WTC11 (cell line): ENCODE measurements at regions not wholly inside any gene's neighbourhood (a gene's known extent, or its start where the extent isn't known, plus 50 kb on each side); places are given as distances from the start of the nearest gene placed in this dataset.

Experiments
- ATAC-seq: fragments of 200-7000 bp; cut with Tn5 transposase; 2 replicates; pipeline ENCODE4 v1.10.0; 2021; ENCODE audit warnings: mild to moderate bottlenecking, moderate library complexity
- CTCF ChIA-PET: fragments of 300-600 bp; sonication (Branson Sonifier 250); formaldehyde crosslinking; loops from one replicate; lab custom pipeline; 2021; ENCODE audit warnings: antibody characterized with exemption; lab: Charles Lee
- POLR2A ChIA-PET: fragments of 350-600 bp; sonication (Branson Sonifier 250); formaldehyde crosslinking; loops from one replicate; lab custom pipeline; 2021; ENCODE audit warnings: antibody characterized with exemption; lab: Charles Lee
- DNase-seq: peaks from one replicate; pipeline ENCODE4 v3.0.0; 2021; ENCODE audit warnings: low spot score
- H3K27ac Mint-ChIP-seq: 2 replicates; pipeline ENCODE4 v1.8.0; 2021; ENCODE audit warnings: mixed read lengths
- H3K27me3 Mint-ChIP-seq: 2 replicates; pipeline ENCODE4 v1.8.0; 2021; ENCODE audit warnings: low read depth, mild to moderate bottlenecking, moderate library complexity, mixed read lengths
- H3K36me3 Mint-ChIP-seq: 2 replicates; pipeline ENCODE4 v1.8.0; 2021; ENCODE audit warnings: mixed read lengths
- H3K4me1 Mint-ChIP-seq: 2 replicates; pipeline ENCODE4 v1.8.0; 2022; ENCODE audit warnings: mixed read lengths
- H3K4me3 Mint-ChIP-seq: 2 replicates; pipeline ENCODE4 v1.8.0; 2021; ENCODE audit warnings: mild to moderate bottlenecking, moderate library complexity, mixed read lengths
- H3K9me3 Mint-ChIP-seq: 2 replicates; pipeline ENCODE4 v1.8.0; 2021; ENCODE audit warnings: mixed read lengths
- ATF2 ChIP-seq: sonication (generic); formaldehyde crosslinking; IDR thresholded peaks from 2 replicates; pipeline ENCODE4 v1.8.1; 2022; ENCODE audit warnings: low read depth, missing genetic modification reagents, borderline replicate concordance
- ATF6 ChIP-seq: sonication (generic); formaldehyde crosslinking; IDR thresholded peaks from 2 replicates; pipeline ENCODE4 v1.8.1; 2023; ENCODE audit warnings: mild to moderate bottlenecking, missing genetic modification reagents
- CBFB ChIP-seq: sonication (generic); formaldehyde crosslinking; IDR thresholded peaks from 2 replicates; pipeline ENCODE4 v1.8.1; 2022; ENCODE audit warnings: mild to moderate bottlenecking, low read depth, missing genetic modification reagents
- ELF4 ChIP-seq: sonication (generic); formaldehyde crosslinking; IDR thresholded peaks from 2 replicates; pipeline ENCODE4 v1.8.1; 2022; ENCODE audit warnings: low read depth, mild to moderate bottlenecking, moderate library complexity, missing genetic modification reagents
- FOXJ3 ChIP-seq: sonication (generic); formaldehyde crosslinking; IDR thresholded peaks from 2 replicates; pipeline ENCODE4 v1.9.0; 2021; ENCODE audit warnings: missing genetic modification reagents, mild to moderate bottlenecking, borderline replicate concordance
- FOXK1 ChIP-seq: sonication (generic); formaldehyde crosslinking; IDR thresholded peaks from 2 replicates; pipeline ENCODE4 v1.8.0; 2022; ENCODE audit warnings: mild to moderate bottlenecking, moderate library complexity, missing genetic modification reagents
- FOXP1 ChIP-seq: sonication (generic); formaldehyde crosslinking; IDR thresholded peaks from 2 replicates; pipeline ENCODE4 v1.8.0; 2022; ENCODE audit warnings: missing genetic modification reagents, mild to moderate bottlenecking, moderate library complexity, borderline replicate concordance
- FOXP4 ChIP-seq: sonication (generic); formaldehyde crosslinking; IDR thresholded peaks from 2 replicates; pipeline ENCODE4 v1.8.0; 2022; ENCODE audit warnings: mild to moderate bottlenecking, missing genetic modification reagents
- GABPB1 ChIP-seq: sonication (generic); formaldehyde crosslinking; IDR thresholded peaks from 2 replicates; pipeline ENCODE4 v1.8.1; 2023; ENCODE audit warnings: mild to moderate bottlenecking, missing genetic modification reagents
- GTF2I ChIP-seq: fragments of 250-450 bp; sonication (Bioruptor Pico); conservative IDR thresholded peaks from 2 replicates; pipeline ENCODE4 v1.4.0; 2021; ENCODE audit warnings: mild to moderate bottlenecking
- HMGXB4 ChIP-seq: sonication (generic); formaldehyde crosslinking; IDR thresholded peaks from 2 replicates; pipeline ENCODE4 v1.8.1; 2023; ENCODE audit warnings: mild to moderate bottlenecking, moderate library complexity, missing genetic modification reagents
- MLX ChIP-seq: sonication (generic); formaldehyde crosslinking; IDR thresholded peaks from 2 replicates; pipeline ENCODE4 v1.8.1; 2023; ENCODE audit warnings: mild to moderate bottlenecking, missing genetic modification reagents, moderate library complexity
- MYBL2 ChIP-seq: sonication (generic); formaldehyde crosslinking; IDR thresholded peaks from 2 replicates; pipeline ENCODE4 v1.8.1; 2023; ENCODE audit warnings: mild to moderate bottlenecking, moderate library complexity, missing genetic modification reagents
- NR3C1 ChIP-seq: sonication (generic); formaldehyde crosslinking; conservative IDR thresholded peaks from 2 replicates; pipeline ENCODE4 v1.8.1; 2023; ENCODE audit warnings: low read depth, mild to moderate bottlenecking, missing genetic modification reagents
- RELA ChIP-seq: sonication (generic); formaldehyde crosslinking; IDR thresholded peaks from 2 replicates; pipeline ENCODE4 v1.8.1; 2022; ENCODE audit warnings: missing genetic modification reagents, mild to moderate bottlenecking, borderline replicate concordance
- RORB ChIP-seq: fragments of 250-450 bp; sonication (Bioruptor Pico); IDR thresholded peaks from 2 replicates; pipeline ENCODE4 v1.9.0; 2021; ENCODE audit warnings: mild to moderate bottlenecking
- SMAD3 ChIP-seq: sonication (generic); formaldehyde crosslinking; IDR thresholded peaks from 2 replicates; pipeline ENCODE4 v1.8.0; 2022; ENCODE audit warnings: missing genetic modification reagents, mild to moderate bottlenecking, borderline replicate concordance
- SP1 ChIP-seq: sonication (generic); formaldehyde crosslinking; conservative IDR thresholded peaks from 2 replicates; pipeline ENCODE4 v1.8.1; 2022; ENCODE audit warnings: missing genetic modification reagents
- TCF7 ChIP-seq: sonication (generic); formaldehyde crosslinking; IDR thresholded peaks from 2 replicates; pipeline ENCODE4 v1.8.0; 2022; ENCODE audit warnings: mild to moderate bottlenecking, low read depth, missing genetic modification reagents, moderate library complexity
- TEAD1 ChIP-seq: sonication (generic); formaldehyde crosslinking; IDR thresholded peaks from 2 replicates; pipeline ENCODE4 v1.8.0; 2022; ENCODE audit warnings: mild to moderate bottlenecking, missing genetic modification reagents
- ZBTB21 ChIP-seq: sonication (generic); formaldehyde crosslinking; IDR thresholded peaks from 2 replicates; pipeline ENCODE4 v1.8.1; 2023; ENCODE audit warnings: mild to moderate bottlenecking, missing genetic modification reagents, borderline replicate concordance
- ZNF396 ChIP-seq: fragments of 250-450 bp; sonication (Bioruptor Pico); IDR thresholded peaks from 2 replicates; pipeline ENCODE4 v1.8.0; 2021; ENCODE audit warnings: mild to moderate bottlenecking, moderate library complexity, borderline replicate concordance
- ZNF423 ChIP-seq: fragments of 250-450 bp; sonication (Bioruptor Pico); IDR thresholded peaks from 2 replicates; pipeline ENCODE4 v2.1.2; 2022; ENCODE audit warnings: mild to moderate bottlenecking, moderate library complexity
- ZNF425 ChIP-seq: fragments of 250-450 bp; sonication (Bioruptor Pico); conservative IDR thresholded peaks from 2 replicates; pipeline ENCODE4 v1.9.0; 2021; ENCODE audit warnings: mild to moderate bottlenecking

GRCh38 chr5:136811086-136811485 is 445.7 kb upstream of the TRPC7 start:
- Mint-ChIP-seq H3K9me3 (peaks cover 4% of the 10 kb centered on the region; the same call in 1 of the 2 replicates), H3K4me1 (no peaks in the 10 kb centered on the region), H3K27me3 (no peaks in the 10 kb centered on the region), H3K4me3 (no peak overlapping the region), H3K27ac (no peak overlapping the region), H3K36me3 (no peaks in the 10 kb centered on the region; the same call in 1 of the 2 replicates)
- ATAC-seq = no peak
- no peak for DNase-seq
- ChIA-PET POLR2A (no interaction called here), CTCF (interaction anchor here (0.7 to 1.5 kb wide), 2 partner anchors 446 to 849 kb away, joined by 3 read pairs; no protein-coding TSS in a partner anchor)
- TF ChIP-seq MYBL2 = no peak
- TF ChIP-seq ZBTB21 (CRISPR knock-in tag) = no peak
- TF ChIP-seq ZNF396 = no peak
- no peak for TF ChIP-seq RORB (CRISPR knock-in tag)
- TF ChIP-seq ZNF425 = no peak
- TF ChIP-seq ATF2 (CRISPR knock-in tag) = no peak
- TF ChIP-seq ELF4 (CRISPR knock-in tag) = no peak
- no peak for TF ChIP-seq FOXJ3 (CRISPR knock-in tag)
- no peak for TF ChIP-seq FOXP1 (CRISPR knock-in tag)
- no peak for TF ChIP-seq FOXK1 (CRISPR knock-in tag)
- TF ChIP-seq SP1 (CRISPR knock-in tag) = no peak
- no peak for TF ChIP-seq HMGXB4
- no peak for TF ChIP-seq GABPB1
- TF ChIP-seq TCF7 (CRISPR knock-in tag) = no peak

GRCh38 chr5:136810261-136810801 is 445.0 kb upstream of the TRPC7 start:
- POLR2A ChIA-PET = no interaction called here
- Mint-ChIP-seq H3K27me3 (no peaks in the 10 kb centered on the region), H3K27ac (no peak overlapping the region), H3K4me1 (no peaks in the 10 kb centered on the region), H3K9me3 (no peaks in the 10 kb centered on the region), H3K4me3 (no peak overlapping the region), H3K36me3 (no peaks in the 10 kb centered on the region)
- no peak for ATAC-seq
- no peak for DNase-seq
- CTCF ChIA-PET = interaction anchor here (1.5 kb wide), 1 partner anchor 446 kb away, joined by 3 read pairs; no protein-coding TSS in a partner anchor
- TF ChIP-seq SMAD3 (CRISPR knock-in tag) = no peak
- TF ChIP-seq FOXP4 (CRISPR knock-in tag) = no peak
- no peak for TF ChIP-seq GTF2I (CRISPR knock-in tag)
- TF ChIP-seq RELA (CRISPR knock-in tag) = no peak
- no peak for TF ChIP-seq CBFB
- TF ChIP-seq NR3C1 = no peak
- TF ChIP-seq TEAD1 = no peak
- TF ChIP-seq ATF6 (CRISPR knock-in tag) = no peak
- TF ChIP-seq ZNF423 = no peak
- no peak for TF ChIP-seq MLX (CRISPR knock-in tag)
